Activated naive CD8-positive, alpha-beta T cell (primary cell): ENCODE measurements at regions not wholly inside any gene's neighbourhood (a gene's known extent, or its start where the extent isn't known, plus 50 kb on each side); places are given as distances from the start of the nearest gene placed in this dataset.
"Not testable (repeated sequence)": the region's sequence is repeated elsewhere in the genome, so short reads cannot be mapped to it uniquely, and the experiment has no call there.

Experiments
- H3K27ac Mint-ChIP-seq: one replicate; pipeline ENCODE4 v1.8.0; 2021; ENCODE audit warnings: mixed read lengths
- H3K27me3 Mint-ChIP-seq: one replicate; pipeline ENCODE4 v1.8.0; 2021; ENCODE audit warnings: mixed read lengths
- H3K36me3 Mint-ChIP-seq: one replicate; pipeline ENCODE4 v1.8.0; 2021; ENCODE audit warnings: mixed read lengths
- H3K4me1 Mint-ChIP-seq: one replicate; pipeline ENCODE4 v1.8.0; 2021; ENCODE audit warnings: low read depth, mixed read lengths
- H3K4me3 Mint-ChIP-seq: one replicate; pipeline ENCODE4 v1.8.0; 2021; ENCODE audit warnings: mild to moderate bottlenecking, mixed read lengths
- H3K9me3 Mint-ChIP-seq: one replicate; pipeline ENCODE4 v1.8.0; 2021; ENCODE audit warnings: low read depth, mixed read lengths

DNA sequence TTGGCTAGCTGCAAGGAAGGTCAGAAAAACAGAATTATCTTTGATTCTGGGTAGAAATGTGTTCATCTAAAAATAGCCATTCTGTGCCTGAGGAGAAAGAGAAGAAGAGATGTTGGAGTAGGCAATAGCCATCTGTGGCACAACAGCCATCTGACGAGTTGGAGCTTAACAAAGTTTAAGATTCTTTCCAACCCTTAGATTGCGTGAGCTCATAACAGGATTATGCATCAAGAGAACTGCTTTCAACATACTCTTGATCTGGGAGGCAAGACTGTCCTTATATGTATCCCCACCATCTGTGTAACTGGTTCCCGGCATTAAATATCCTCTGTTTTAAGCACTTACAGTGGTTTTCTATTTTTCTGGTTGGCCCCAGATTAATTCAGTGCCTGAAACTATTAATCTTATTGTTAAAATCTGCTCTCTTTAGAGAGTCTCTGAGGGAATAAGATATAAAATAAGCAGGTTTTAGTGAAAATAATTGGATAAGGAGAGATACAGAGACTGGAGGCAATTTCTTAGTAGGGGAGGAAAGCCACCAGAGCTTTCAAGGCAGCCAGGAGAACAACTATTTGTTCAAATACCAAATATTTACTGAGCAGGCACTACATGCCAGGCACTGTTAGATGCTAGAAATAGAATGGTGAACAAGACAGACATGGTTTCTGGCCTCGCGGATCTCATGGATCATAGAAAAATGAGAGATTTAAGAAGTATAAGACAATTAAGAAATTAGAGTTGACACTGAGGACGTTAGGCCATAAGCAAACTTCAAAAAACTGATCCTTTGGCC lies 398.0 kb downstream of the SMARCA1 start:
- peaks cover 1% of the 10 kb centered on the region for H3K27me3 Mint-ChIP-seq

DNA sequence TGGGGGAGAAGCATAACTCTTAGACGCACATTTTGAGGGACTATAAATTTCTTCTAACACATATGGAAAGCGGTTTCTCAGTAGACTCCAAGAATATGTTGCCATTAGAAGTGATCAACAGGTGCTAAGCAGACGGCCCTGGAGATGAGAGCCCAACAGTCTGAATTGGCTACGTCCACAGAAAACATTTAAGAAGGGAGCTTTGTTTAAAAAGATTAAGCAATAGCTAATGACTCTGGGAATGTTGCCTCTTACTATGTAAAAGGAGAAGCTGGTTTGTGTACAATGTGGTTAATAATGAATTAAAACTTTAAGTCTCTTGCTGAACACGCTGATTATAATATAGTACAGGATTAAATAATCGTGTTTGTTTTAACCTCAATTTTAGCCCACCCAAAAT lies 399.5 kb downstream of the SMARCA1 start:
- Mint-ChIP-seq H3K36me3 (no peaks in the 10 kb centered on the region), H3K27me3 (peaks cover 1% of the 10 kb centered on the region), H3K27ac (no peak overlapping the region), H3K4me3 (no peak overlapping the region), H3K4me1 (no peaks in the 10 kb centered on the region), H3K9me3 (no peaks in the 10 kb centered on the region)

More for the DNA sequence above, 398.0 kb downstream of the SMARCA1 start:
- no peak overlapping the region for H3K27ac Mint-ChIP-seq
- no peaks in the 10 kb centered on the region for H3K4me1 Mint-ChIP-seq
- no peak overlapping the region for H3K4me3 Mint-ChIP-seq
- no peaks in the 10 kb centered on the region for H3K9me3 Mint-ChIP-seq
- H3K36me3 Mint-ChIP-seq: no peaks in the 10 kb centered on the region

DNA sequence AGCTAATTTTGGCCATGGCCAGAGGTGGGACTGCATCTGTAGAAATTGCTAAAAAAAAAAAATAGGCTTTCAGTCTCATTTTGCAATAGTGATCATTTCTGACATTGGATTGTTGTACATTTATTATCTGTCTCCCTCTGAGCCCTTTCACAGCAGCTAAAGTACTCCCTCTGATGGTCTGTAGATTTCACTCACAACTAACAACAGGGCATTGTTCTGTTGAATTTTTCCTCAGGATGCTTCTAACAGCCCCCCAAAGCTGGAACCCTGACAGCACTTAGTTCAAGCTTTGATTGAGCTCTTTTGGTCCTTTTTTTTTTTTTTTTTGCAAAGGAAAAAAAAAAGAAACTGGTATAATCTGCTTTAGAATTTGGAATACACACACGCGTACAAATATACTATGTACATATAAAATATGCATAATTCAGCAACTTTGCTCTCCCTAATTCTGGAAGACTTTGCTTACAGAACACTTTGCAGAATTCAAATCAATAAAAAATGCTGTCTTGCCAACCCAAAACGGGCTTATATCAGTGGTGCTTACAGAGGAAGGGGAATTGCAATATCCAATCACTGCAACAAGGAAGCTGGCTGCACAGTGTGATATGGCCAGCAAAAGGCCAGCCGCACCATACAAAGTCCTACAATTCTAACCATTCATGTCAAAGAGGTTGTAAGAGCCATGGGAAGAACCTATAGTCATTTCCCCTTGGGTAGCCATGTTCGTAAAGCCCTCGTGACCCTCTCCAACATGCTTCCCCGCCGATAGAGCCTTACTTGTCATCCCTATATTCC lies 406.4 kb downstream of the SMARCA1 start:
- no peaks in the 10 kb centered on the region for H3K4me1 Mint-ChIP-seq
- H3K36me3 Mint-ChIP-seq: no peaks in the 10 kb centered on the region
- H3K27me3 Mint-ChIP-seq: no peaks in the 10 kb centered on the region
- no peak overlapping the region for H3K27ac Mint-ChIP-seq
- H3K9me3 Mint-ChIP-seq: no peaks in the 10 kb centered on the region
- no peak overlapping the region for H3K4me3 Mint-ChIP-seq

DNA sequence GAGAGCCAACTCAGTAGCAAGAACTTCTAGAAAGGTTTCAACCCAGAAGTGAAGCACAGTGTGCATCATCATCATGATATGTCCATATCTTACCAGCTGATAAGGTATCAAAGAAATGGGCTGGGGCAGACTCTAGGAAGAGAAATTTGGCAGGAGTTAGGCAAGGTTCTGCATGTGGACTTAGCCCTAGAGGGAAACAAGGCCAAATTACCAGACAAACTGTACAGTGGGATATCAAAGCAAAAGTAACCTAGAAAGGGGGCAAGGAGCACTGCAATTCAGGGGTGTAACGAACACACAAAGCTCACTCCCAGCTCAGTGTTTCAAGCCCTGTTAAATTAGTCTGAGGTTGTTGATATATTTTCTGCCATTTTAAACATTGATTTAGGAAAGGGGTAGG lies 407.4 kb downstream of the SMARCA1 start:
- H3K36me3 Mint-ChIP-seq: no peaks in the 10 kb centered on the region
- no peaks in the 10 kb centered on the region for H3K4me1 Mint-ChIP-seq
- H3K4me3 Mint-ChIP-seq: no peak overlapping the region
- no peaks in the 10 kb centered on the region for H3K27me3 Mint-ChIP-seq
- H3K27ac Mint-ChIP-seq: no peak overlapping the region
- H3K9me3 Mint-ChIP-seq: no peaks in the 10 kb centered on the region

DNA sequence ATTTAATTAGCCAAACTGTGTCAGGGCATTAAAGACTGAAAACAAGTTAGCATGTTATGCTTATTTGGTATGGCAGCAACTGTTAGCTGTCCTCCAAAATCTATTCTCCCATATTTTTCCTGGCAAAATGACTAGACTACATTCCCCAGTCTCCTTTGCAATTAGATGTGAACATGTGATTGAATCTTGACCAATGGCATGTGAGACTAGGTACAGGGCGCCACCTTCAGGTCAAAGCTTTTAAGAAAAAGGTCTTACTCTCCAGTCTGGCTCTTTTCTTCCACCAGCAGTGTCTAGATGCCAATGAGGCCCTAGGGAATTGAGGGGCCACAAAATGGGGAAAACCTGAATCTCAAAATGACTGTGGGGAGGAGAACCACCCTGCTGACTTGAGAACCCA lies 408.2 kb downstream of the SMARCA1 start:
- Mint-ChIP-seq H3K27ac (no peak overlapping the region), H3K4me3 (no peak overlapping the region), H3K36me3 (no peaks in the 10 kb centered on the region), H3K9me3 (no peaks in the 10 kb centered on the region), H3K4me1 (no peaks in the 10 kb centered on the region), H3K27me3 (no peaks in the 10 kb centered on the region)

DNA sequence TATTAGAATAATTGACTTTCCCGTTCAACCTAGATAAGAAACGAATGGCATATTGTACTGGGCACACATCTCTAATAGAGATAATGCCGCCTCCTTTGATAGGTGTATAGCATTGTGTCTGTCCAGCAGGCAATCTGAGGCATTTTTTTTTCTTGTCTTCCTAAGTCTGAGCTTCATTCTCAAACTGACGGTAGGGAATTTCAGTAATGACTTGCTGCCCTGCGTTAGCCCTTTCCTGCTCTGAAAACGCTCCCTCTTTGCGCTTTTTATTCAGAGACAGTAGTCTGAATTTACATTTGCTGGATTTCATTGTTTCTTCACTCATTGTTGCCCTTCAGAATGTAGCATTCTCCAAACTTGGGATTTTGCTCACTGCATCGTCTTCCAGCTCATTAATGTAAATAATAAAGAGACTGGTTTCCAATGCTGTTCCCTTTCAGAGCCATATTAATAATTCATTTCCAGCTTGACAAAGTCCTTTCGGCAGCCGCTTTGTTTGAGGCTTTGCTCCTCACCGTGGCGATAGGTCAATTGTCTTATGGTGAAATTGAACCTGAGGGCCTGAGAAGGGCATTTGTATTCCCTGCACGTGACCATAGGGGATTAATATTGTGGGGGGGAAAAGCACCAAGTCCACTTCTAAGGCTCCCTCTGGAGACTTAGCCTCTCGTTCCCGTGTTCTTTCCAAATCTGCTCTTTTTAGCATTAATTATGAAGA lies 412.1 kb downstream of the SMARCA1 start:
- Mint-ChIP-seq H3K36me3 (no peaks in the 10 kb centered on the region), H3K9me3 (no peaks in the 10 kb centered on the region), H3K4me1 (no peaks in the 10 kb centered on the region), H3K27ac (no peak overlapping the region), H3K27me3 (no peaks in the 10 kb centered on the region), H3K4me3 (no peak overlapping the region)

DNA sequence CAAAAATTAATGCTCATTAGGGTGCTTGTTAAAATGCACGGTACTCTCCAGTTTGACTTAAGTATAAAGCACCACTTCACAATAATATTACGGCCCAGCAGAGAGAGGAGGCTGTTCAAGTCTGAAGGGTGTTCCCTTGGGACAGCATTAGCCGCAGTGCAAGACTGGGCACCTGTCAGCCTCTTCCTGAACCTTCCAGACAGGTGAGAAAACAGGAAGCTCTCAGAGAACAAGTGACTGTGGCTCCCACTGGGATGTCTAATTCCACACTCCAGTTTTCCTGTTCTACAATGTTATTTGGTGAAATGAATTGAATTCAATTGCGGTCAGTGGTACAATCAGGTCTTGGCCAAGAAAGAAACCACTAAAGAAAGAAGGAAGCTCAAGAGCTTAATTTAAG lies 414.4 kb downstream of the SMARCA1 start:
- Mint-ChIP-seq H3K27me3 (no peaks in the 10 kb centered on the region), H3K4me3 (no peak overlapping the region)

DNA sequence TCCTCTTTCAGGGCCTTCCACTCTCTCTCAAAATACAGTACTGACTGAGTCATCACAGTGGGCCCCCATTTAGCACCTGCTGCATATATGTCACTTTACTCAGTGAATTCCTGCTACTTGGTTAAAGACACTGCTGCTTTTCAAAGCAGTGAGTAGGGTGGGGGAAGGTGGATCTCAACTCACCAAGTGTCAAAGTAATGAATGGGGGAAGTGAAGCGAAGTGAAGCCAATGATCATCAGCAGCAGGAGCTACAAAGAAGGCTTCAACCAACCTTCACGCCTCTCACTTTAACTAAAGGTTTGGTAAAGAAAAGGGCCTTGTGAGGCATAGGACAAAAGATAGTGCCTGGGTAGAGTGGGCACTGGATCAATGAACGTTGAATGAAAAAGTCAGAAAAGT lies 424.1 kb downstream of the SMARCA1 start:
- Mint-ChIP-seq H3K27ac (no peak overlapping the region), H3K27me3 (peaks cover 2% of the 10 kb centered on the region), H3K9me3 (no peaks in the 10 kb centered on the region), H3K4me3 (no peak overlapping the region), H3K36me3 (no peaks in the 10 kb centered on the region), H3K4me1 (no peaks in the 10 kb centered on the region)

More for the DNA sequence above, 414.4 kb downstream of the SMARCA1 start:
- Mint-ChIP-seq H3K9me3 (no peaks in the 10 kb centered on the region), H3K27ac (no peak overlapping the region), H3K4me1 (no peaks in the 10 kb centered on the region), H3K36me3 (no peaks in the 10 kb centered on the region)

DNA sequence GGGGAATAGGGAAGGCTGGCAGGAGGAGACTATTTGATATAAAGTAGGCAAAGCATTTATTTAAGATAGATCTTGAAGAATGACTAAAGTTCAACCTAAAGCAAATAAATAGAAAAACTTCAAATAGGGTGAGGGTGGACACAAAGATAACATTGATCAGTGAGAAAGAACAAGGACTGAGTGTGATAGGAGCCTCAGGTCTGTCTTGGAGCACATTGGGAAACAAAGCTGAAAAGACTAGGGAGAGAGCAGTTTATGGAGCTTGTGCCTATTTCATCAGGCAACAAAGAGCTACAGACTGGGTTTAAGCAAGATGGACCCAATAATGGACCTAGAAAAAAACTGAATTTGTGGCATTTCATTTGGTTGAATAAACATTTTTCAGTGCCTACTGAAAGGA lies 425.6 kb downstream of the SMARCA1 start:
- no peaks in the 10 kb centered on the region for H3K4me1 Mint-ChIP-seq
- no peaks in the 10 kb centered on the region for H3K9me3 Mint-ChIP-seq
- no peaks in the 10 kb centered on the region for H3K36me3 Mint-ChIP-seq
- no peak overlapping the region for H3K4me3 Mint-ChIP-seq
- no peak overlapping the region for H3K27ac Mint-ChIP-seq
- H3K27me3 Mint-ChIP-seq: peaks cover 2% of the 10 kb centered on the region

DNA sequence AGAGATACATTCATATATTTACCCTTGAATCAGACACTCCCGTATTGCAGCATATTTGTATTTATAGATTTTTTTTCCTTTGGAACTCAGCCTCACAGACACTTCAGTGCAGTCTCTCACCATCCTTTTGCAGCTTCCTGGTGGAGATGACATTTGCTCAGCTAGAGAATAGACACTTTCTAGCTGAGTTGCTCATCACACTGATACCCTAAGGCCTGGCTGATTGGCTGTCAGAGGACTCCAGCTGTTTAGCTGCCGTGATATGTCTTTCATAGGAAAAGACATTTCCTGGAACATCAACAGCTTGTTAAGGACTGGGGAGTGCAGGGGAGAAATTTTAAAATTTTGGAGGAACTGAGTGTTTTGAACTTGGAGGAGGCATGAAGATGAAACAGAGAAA lies 429.6 kb downstream of the SMARCA1 start:
- H3K36me3 Mint-ChIP-seq: no peaks in the 10 kb centered on the region
- H3K27me3 Mint-ChIP-seq: peaks cover 2% of the 10 kb centered on the region
- H3K4me1 Mint-ChIP-seq: no peaks in the 10 kb centered on the region
- no peaks in the 10 kb centered on the region for H3K9me3 Mint-ChIP-seq
- no peak overlapping the region for H3K27ac Mint-ChIP-seq
- H3K4me3 Mint-ChIP-seq: no peak overlapping the region

DNA sequence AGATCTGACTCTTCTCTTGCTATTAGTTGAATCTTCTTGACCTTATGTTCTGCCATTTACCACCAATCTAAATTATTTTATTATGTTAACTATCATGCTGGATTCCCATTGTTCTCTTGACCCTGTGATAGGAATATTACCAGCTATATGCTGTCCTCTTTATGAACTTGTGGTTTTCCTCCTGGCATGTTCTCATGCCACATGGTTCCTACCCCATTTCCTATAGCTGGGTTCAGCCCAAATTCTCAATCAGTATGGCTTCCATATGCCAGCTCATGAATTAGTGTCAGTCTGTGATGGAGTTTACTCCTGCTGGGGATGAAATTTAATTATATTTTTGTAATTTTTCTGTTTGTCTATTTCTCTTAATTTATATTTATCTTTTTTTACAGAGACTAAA lies 430.5 kb downstream of the SMARCA1 start:
- Mint-ChIP-seq H3K27ac (no peak overlapping the region), H3K4me1 (no peaks in the 10 kb centered on the region), H3K9me3 (no peaks in the 10 kb centered on the region), H3K27me3 (peaks cover 2% of the 10 kb centered on the region), H3K4me3 (no peak overlapping the region), H3K36me3 (no peaks in the 10 kb centered on the region)

DNA sequence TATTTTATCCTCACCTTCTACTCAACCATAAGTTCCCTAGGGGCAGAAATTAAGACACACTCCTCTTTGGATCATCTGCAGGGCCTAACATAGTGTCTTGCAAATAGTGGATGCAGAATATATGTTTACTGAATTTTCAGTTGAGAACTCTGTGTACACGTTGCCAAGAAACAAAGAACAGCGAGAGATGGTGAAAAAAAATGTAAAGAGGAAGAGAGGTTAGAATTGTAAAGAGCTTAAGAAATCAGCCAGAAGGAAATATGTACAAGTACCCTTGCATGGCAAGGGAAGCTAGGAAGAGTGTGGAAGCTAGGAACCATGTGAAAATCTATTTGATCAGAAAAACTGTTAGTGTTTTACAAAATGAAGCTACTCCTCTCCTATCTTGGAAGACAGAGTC lies 431.0 kb downstream of the SMARCA1 start:
- Mint-ChIP-seq H3K27ac (no peak overlapping the region), H3K36me3 (no peaks in the 10 kb centered on the region), H3K9me3 (no peaks in the 10 kb centered on the region), H3K27me3 (peaks cover 2% of the 10 kb centered on the region), H3K4me3 (no peak overlapping the region), H3K4me1 (no peaks in the 10 kb centered on the region)

DNA sequence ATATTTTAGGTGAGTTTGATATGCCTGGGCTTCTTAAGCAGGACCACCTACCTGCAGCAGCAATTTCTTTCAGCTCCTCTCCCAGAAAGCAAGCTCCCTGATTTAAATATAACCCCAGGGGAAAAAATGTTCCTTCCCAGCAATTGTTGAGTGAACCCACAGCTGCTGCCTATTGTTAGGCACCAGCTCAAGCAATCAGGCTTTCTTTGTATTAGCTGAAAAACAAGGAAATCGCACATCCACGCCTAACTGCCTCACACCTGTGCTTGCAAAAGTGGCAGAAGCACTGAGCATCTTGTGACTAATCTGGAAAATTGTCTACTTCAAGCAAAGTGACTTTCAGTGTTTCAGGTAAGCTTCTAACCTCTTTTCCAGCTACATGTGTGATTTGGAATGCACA lies 432.2 kb downstream of the SMARCA1 start:
- Mint-ChIP-seq H3K27me3 (peaks cover 2% of the 10 kb centered on the region), H3K27ac (no peak overlapping the region), H3K36me3 (no peaks in the 10 kb centered on the region), H3K9me3 (no peaks in the 10 kb centered on the region), H3K4me1 (no peaks in the 10 kb centered on the region), H3K4me3 (no peak overlapping the region)

DNA sequence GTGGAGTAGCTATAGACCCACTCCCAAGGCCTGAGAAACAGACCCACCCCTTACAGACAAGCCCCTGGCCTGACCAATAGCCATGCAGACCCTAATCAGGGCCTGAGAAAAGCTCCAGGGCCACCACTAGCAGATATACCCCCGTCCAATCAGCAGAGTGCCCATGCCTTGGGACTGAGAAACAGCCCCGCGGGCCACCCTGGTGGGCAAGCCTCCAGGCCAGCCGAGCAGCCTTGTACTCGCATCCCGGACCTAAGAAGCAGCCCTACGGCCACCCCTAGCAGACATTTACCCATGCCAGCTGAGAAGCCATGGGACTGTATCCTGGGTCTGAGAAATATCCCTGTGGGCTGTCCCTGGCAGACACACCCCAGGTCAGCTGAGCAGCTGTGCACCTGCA lies 436.5 kb downstream of the SMARCA1 start:
- H3K27me3 Mint-ChIP-seq: peaks cover 2% of the 10 kb centered on the region
- H3K9me3 Mint-ChIP-seq: no peaks in the 10 kb centered on the region
- H3K4me1 Mint-ChIP-seq: no peaks in the 10 kb centered on the region
- H3K36me3 Mint-ChIP-seq: no peaks in the 10 kb centered on the region
- H3K4me3 Mint-ChIP-seq: no peak overlapping the region
- no peak overlapping the region for H3K27ac Mint-ChIP-seq

DNA sequence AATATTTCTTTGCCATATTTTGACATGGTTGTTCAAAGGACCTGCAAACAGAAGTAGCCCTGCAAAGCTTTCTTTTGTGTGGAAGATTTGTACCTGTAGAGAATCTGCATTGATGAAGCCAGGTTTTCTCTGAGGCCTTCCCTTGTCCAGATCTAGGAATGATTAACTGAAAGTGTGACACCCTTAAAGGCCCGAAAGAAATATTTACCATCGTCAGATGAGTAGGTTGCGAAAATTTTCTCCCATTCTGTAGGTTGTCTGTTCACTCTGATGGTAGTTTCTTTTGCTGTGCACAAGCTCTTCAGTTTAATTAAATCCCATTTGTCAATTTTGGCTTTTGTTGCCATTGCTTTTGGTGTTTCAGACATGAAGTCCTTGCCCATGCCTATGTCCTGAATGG lies 439.0 kb downstream of the SMARCA1 start:
- not testable (repeated sequence) for H3K36me3 Mint-ChIP-seq, H3K4me3 Mint-ChIP-seq, H3K9me3 Mint-ChIP-seq, H3K4me1 Mint-ChIP-seq, H3K27me3 Mint-ChIP-seq, H3K27ac Mint-ChIP-seq
